ENCODE measurements at regions not wholly inside any gene's neighbourhood (a gene's known extent, or its start where the extent isn't known, plus 50 kb on each side); places are given as distances from the start of the nearest gene placed in this dataset.
A peak's percentile ranks its signal among the peaks of the same experiment; 100 is the strongest.

DNA sequence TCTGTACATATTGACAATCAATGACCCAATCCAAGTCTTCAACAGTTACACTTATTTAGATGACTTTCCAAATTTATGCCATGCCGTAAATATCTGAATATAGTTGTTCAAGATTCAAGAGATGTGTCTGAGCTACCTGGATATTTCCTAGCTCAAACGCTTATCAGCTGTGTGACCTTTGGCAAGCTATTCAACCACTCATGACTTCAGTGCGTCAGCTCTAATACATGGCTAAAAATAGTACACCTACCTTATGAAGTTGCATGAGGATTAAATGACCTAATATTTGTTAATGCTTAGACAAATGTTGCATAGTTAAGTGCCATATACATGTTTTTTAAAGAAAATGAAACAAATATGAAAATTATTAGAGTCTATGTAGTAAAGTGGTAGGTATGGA is 704.1 kb downstream of the OLFM4 start:
- no peaks in the 10 kb centered on the region for H3K36me3 ChIP-seq (ENCODE audit: control insufficient read depth in 2 of 2, insufficient read depth in 2 of 2, low read length in 1 of 2)
- H3K4me1 ChIP-seq (ENCODE audit: control insufficient read depth in 2 of 2, insufficient read depth in 2 of 2, low read length in 2 of 2) = no peaks in the 10 kb centered on the region
- H3K27ac ChIP-seq (ENCODE audit: low read depth in 1 of 2, low read length in 1 of 2) = no peak overlapping the region
- H3K27me3 ChIP-seq (ENCODE audit: control insufficient read depth in 2 of 2, insufficient read depth in 1 of 2, low read length in 1 of 2) = no peaks in the 10 kb centered on the region
- WGBS = 93% methylated on average over 3 of the region's 3 CpGs
- H3K4me3 ChIP-seq (ENCODE audit: low read length in 2 of 2) = no peak overlapping the region
- no peak for DNase-seq (ENCODE audit: low read depth in 6 of 9, low spot score in 9 of 9)
- no peaks in the 10 kb centered on the region for H3K9me3 ChIP-seq (ENCODE audit: control insufficient read depth in 2 of 2, insufficient read depth in 1 of 2, low read length in 1 of 2)

DNA sequence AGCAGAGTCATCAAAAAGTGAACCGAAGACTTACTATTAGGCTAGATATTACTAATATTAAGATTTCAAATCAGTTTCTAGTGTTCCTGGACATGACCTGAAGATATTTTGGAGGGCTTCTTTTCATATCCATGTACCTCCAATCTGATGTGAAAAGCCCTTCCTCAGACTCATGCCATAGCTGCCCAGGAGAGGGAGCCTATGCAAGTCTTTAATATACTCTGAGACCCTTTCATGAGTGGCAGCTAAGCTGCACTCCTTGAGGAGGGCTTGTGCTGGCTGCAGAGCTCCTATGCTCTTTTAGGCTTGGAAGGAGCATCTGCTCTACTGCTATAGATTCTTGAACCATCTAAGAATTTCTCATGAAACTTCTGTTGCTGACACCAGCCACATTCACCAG is 715.3 kb downstream of the OLFM4 start:
- no peak overlapping the region for H3K27ac ChIP-seq (ENCODE audit: low read depth in 1 of 2, low read length in 1 of 2)
- H3K9me3 ChIP-seq (ENCODE audit: control insufficient read depth in 2 of 2, insufficient read depth in 1 of 2, low read length in 1 of 2) = no peaks in the 10 kb centered on the region
- H3K4me3 ChIP-seq (ENCODE audit: low read length in 2 of 2) = no peak overlapping the region
- H3K27me3 ChIP-seq (ENCODE audit: control insufficient read depth in 2 of 2, insufficient read depth in 1 of 2, low read length in 1 of 2) = no peaks in the 10 kb centered on the region
- no peaks in the 10 kb centered on the region for H3K4me1 ChIP-seq (ENCODE audit: control insufficient read depth in 2 of 2, insufficient read depth in 2 of 2, low read length in 2 of 2)
- no peak for DNase-seq (ENCODE audit: low read depth in 6 of 9, low spot score in 9 of 9)
- no peaks in the 10 kb centered on the region for H3K36me3 ChIP-seq (ENCODE audit: control insufficient read depth in 2 of 2, insufficient read depth in 2 of 2, low read length in 1 of 2)
- 94% methylated on average over 1 of the region's 1 CpG for WGBS

DNA sequence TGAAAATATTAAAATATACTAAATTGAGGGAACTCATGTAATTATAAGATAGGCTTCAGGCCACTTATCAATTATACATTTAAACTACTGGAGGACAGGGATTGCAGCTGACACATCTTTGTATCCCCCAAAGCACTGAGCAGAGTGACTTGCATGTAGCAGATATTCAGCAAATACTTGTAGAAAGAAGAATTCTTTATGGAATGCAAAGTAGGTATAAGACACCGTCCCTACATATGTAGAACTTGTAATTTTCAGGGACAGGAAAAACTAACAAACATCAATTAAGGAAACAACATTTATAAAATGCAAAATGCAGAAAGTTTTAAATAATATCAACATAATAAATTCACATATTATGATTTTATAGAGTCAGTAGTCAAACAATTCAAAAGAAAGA is 719.2 kb downstream of the OLFM4 start:
- 93% methylated on average over 1 of the region's 1 CpG for WGBS
- Histone ChIP-seq H3K9me3 (ENCODE audit: control insufficient read depth in 2 of 2, insufficient read depth in 1 of 2, low read length in 1 of 2) (no peaks in the 10 kb centered on the region), H3K4me3 (ENCODE audit: low read length in 2 of 2) (no peak overlapping the region), H3K36me3 (ENCODE audit: control insufficient read depth in 2 of 2, insufficient read depth in 2 of 2, low read length in 1 of 2) (no peaks in the 10 kb centered on the region), H3K27me3 (ENCODE audit: control insufficient read depth in 2 of 2, insufficient read depth in 1 of 2, low read length in 1 of 2) (no peaks in the 10 kb centered on the region), H3K4me1 (ENCODE audit: control insufficient read depth in 2 of 2, insufficient read depth in 2 of 2, low read length in 2 of 2) (no peaks in the 10 kb centered on the region), H3K27ac (ENCODE audit: low read depth in 1 of 2, low read length in 1 of 2) (no peak overlapping the region)
- DNase-seq (ENCODE audit: low read depth in 6 of 9, low spot score in 9 of 9) = no peak

DNA sequence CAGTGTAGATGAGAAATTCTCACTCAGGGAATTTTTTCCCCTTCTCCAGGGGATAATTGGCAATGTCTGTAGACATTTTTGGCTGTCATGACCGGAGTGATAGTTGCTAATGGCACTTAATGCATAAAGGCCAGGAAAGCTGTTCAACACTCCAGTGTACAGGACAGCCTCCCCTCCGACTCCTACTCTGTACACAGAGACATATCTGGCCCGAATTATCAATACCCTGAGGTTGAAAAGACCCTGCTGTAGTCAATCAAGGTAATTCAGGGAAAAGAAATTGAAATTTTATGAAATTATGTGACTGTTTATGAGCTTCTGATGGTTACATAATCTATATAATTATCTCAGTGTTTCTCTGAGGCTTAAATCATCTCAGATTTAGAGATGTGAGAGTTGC is 720.7 kb downstream of the OLFM4 start:
- H3K9me3 ChIP-seq (ENCODE audit: control insufficient read depth in 2 of 2, insufficient read depth in 1 of 2, low read length in 1 of 2) = no peaks in the 10 kb centered on the region
- 66% methylated on average over 3 of the region's 3 CpGs for WGBS
- H3K36me3 ChIP-seq (ENCODE audit: control insufficient read depth in 2 of 2, insufficient read depth in 2 of 2, low read length in 1 of 2) = no peaks in the 10 kb centered on the region
- H3K27me3 ChIP-seq (ENCODE audit: control insufficient read depth in 2 of 2, insufficient read depth in 1 of 2, low read length in 1 of 2) = no peaks in the 10 kb centered on the region
- H3K27ac ChIP-seq (ENCODE audit: low read depth in 1 of 2, low read length in 1 of 2) = no peak overlapping the region
- H3K4me3 ChIP-seq (ENCODE audit: low read length in 2 of 2) = no peak overlapping the region
- DNase-seq (ENCODE audit: low read depth in 6 of 9, low spot score in 9 of 9) = no peak
- no peaks in the 10 kb centered on the region for H3K4me1 ChIP-seq (ENCODE audit: control insufficient read depth in 2 of 2, insufficient read depth in 2 of 2, low read length in 2 of 2)

DNA sequence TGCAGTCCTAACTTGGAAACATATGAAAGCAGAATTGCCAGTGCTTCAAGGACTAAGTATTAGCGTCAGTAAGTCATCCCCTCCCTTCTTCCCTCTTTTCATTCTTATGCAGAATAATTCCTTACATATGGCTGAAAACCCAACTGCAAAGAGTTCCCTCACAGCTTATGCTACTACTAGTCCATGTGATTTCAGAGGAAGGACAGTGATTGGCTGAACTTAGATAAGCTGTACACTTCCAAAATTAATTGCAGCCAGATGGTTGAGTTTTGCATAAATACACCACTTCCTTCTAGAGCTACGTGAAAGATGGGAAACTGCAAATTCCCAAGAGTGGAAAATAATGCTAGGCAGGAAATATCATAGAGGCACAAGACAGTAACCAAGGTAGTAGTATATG is 730.4 kb downstream of the OLFM4 start:
- no peak for DNase-seq (ENCODE audit: low read depth in 6 of 9, low spot score in 9 of 9)

DNA sequence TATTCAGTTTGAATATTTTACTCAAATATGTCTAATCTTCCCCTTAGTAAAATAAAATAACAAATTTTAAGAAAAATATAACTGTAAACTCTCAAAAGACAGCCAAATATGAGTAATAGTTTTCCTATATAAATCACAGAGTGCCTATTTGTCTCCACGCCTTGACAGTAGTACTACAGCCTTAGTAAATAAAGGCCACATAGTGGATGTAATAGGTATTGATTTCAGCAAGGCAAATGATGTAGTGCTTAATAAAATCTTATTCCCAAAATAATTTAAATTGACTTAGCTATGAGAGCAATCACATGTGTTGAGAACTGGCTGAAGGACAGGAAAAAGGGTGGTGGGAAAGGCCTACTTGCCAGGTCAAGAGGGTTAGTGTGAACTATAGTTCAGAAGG is 747.2 kb downstream of the OLFM4 start:
- 90% methylated on average over 1 of the region's 1 CpG for WGBS
- H3K36me3 ChIP-seq (ENCODE audit: control insufficient read depth in 2 of 2, insufficient read depth in 2 of 2, low read length in 1 of 2) = no peaks in the 10 kb centered on the region
- DNase-seq (ENCODE audit: low read depth in 6 of 9, low spot score in 9 of 9) = no peak
- no peaks in the 10 kb centered on the region for H3K4me1 ChIP-seq (ENCODE audit: control insufficient read depth in 2 of 2, insufficient read depth in 2 of 2, low read length in 2 of 2)
- H3K27me3 ChIP-seq (ENCODE audit: control insufficient read depth in 2 of 2, insufficient read depth in 1 of 2, low read length in 1 of 2) = no peaks in the 10 kb centered on the region
- H3K27ac ChIP-seq (ENCODE audit: low read depth in 1 of 2, low read length in 1 of 2) = no peak overlapping the region
- no peak overlapping the region for H3K4me3 ChIP-seq (ENCODE audit: low read length in 2 of 2)
- no peaks in the 10 kb centered on the region for H3K9me3 ChIP-seq (ENCODE audit: control insufficient read depth in 2 of 2, insufficient read depth in 1 of 2, low read length in 1 of 2)

More for the DNA sequence above, 730.4 kb downstream of the OLFM4 start:
- Histone ChIP-seq H3K9me3 (ENCODE audit: control insufficient read depth in 2 of 2, insufficient read depth in 1 of 2, low read length in 1 of 2) (peaks cover 0 to 12% of the 10 kb centered on the region in 2 donors), H3K36me3 (ENCODE audit: control insufficient read depth in 2 of 2, insufficient read depth in 2 of 2, low read length in 1 of 2) (no peaks in the 10 kb centered on the region), H3K27ac (ENCODE audit: low read depth in 1 of 2, low read length in 1 of 2) (no peak overlapping the region), H3K27me3 (ENCODE audit: control insufficient read depth in 2 of 2, insufficient read depth in 1 of 2, low read length in 1 of 2) (no peaks in the 10 kb centered on the region), H3K4me1 (ENCODE audit: control insufficient read depth in 2 of 2, insufficient read depth in 2 of 2, low read length in 2 of 2) (no peaks in the 10 kb centered on the region), H3K4me3 (ENCODE audit: low read length in 2 of 2) (no peak overlapping the region)
- WGBS = 40% methylated on average over 2 of the region's 2 CpGs

DNA sequence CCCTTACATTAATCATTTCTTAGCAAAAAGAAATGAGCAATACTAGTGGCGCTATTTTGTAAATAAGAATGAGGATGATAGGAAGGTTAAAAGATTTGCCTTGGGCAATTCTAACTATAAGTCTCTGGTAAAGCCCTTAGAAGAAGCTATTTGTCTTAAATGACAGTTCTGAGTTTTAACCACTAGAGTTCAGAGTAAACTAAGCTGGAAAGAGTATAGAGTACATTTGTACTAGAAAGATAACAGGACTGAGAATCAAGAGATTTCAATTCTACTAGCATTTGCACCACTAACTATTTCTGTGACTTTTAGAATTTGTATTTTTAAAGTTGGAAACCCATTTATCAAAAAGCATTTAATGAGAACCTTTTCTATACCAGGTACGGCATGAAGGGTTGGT is 750.3 kb downstream of the OLFM4 start:
- H3K27me3 ChIP-seq (ENCODE audit: control insufficient read depth in 2 of 2, insufficient read depth in 1 of 2, low read length in 1 of 2) = no peaks in the 10 kb centered on the region
- 87% methylated on average over 2 of the region's 2 CpGs for WGBS
- H3K4me1 ChIP-seq (ENCODE audit: control insufficient read depth in 2 of 2, insufficient read depth in 2 of 2, low read length in 2 of 2) = no peaks in the 10 kb centered on the region
- H3K36me3 ChIP-seq (ENCODE audit: control insufficient read depth in 2 of 2, insufficient read depth in 2 of 2, low read length in 1 of 2) = no peaks in the 10 kb centered on the region
- no peak for DNase-seq (ENCODE audit: low read depth in 6 of 9, low spot score in 9 of 9)
- H3K27ac ChIP-seq (ENCODE audit: low read depth in 1 of 2, low read length in 1 of 2) = no peak overlapping the region
- no peaks in the 10 kb centered on the region for H3K9me3 ChIP-seq (ENCODE audit: control insufficient read depth in 2 of 2, insufficient read depth in 1 of 2, low read length in 1 of 2)
- H3K4me3 ChIP-seq (ENCODE audit: low read length in 2 of 2) = no peak overlapping the region

DNA sequence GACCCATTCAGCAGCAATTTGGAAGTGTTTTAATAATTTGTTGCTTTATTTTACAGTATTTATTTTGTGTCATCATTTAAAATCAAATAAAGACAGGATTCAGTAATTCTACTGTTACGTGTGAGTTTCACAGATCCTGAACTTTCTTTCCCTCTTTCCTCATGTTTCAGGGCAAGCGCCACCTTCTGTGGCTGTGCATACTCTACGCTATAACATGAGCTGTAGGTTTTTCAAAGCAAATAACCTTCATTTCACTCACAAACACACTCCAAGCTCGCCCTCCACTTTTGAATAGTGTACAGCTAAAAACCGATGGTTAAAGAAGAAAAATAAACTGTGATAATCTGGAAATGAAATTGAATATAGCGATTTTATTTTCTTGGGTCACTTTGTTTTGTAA is 753.3 kb downstream of the OLFM4 start:
- DNase-seq (ENCODE audit: low read depth in 6 of 9, low spot score in 9 of 9) = no peak
- no peaks in the 10 kb centered on the region for H3K9me3 ChIP-seq (ENCODE audit: control insufficient read depth in 2 of 2, insufficient read depth in 1 of 2, low read length in 1 of 2)
- no peak overlapping the region for H3K27ac ChIP-seq (ENCODE audit: low read depth in 1 of 2, low read length in 1 of 2)
- H3K36me3 ChIP-seq (ENCODE audit: control insufficient read depth in 2 of 2, insufficient read depth in 2 of 2, low read length in 1 of 2) = no peaks in the 10 kb centered on the region
- no peaks in the 10 kb centered on the region for H3K27me3 ChIP-seq (ENCODE audit: control insufficient read depth in 2 of 2, insufficient read depth in 1 of 2, low read length in 1 of 2)
- H3K4me3 ChIP-seq (ENCODE audit: low read length in 2 of 2) = no peak overlapping the region
- no peaks in the 10 kb centered on the region for H3K4me1 ChIP-seq (ENCODE audit: control insufficient read depth in 2 of 2, insufficient read depth in 2 of 2, low read length in 2 of 2)
- 28% methylated on average over 6 of the region's 6 CpGs for WGBS

DNA sequence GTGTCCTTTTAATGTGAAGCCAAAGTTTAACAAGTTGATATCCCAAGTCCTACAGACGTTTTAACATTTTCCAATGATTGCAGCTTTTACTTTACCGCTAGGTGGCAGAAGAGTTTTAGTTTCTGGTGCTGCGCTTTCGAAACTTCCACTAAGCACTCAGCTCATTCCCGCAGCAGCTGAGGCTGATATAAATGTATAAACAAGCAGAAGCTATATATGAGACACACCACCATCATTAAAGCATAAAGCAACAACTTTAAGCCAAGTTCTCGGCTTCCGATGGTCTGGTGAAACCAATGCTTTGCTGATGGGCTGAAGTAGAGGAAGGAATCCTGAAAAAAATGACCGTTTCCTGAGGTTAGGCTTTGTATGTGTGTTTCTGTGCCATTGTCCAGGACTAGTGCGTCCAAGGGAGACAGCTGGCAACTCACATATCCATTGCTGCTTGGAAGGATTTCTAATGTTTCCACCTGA is 753.9 kb downstream of the OLFM4 start:
- H3K4me1 ChIP-seq (ENCODE audit: control insufficient read depth in 2 of 2, insufficient read depth in 2 of 2, low read length in 2 of 2) = no peaks in the 10 kb centered on the region
- H3K27me3 ChIP-seq (ENCODE audit: control insufficient read depth in 2 of 2, insufficient read depth in 1 of 2, low read length in 1 of 2) = no peaks in the 10 kb centered on the region
- no peaks in the 10 kb centered on the region for H3K36me3 ChIP-seq (ENCODE audit: control insufficient read depth in 2 of 2, insufficient read depth in 2 of 2, low read length in 1 of 2)
- DNase-seq (ENCODE audit: low read depth in 6 of 9, low spot score in 9 of 9) = peak in 5 of 9 donors; percentile 3 to 42 (median 9)
- 3% methylated on average over 9 of the region's 9 CpGs for WGBS
- H3K4me3 ChIP-seq (ENCODE audit: low read length in 2 of 2) = no peak overlapping the region
- no peaks in the 10 kb centered on the region for H3K9me3 ChIP-seq (ENCODE audit: control insufficient read depth in 2 of 2, insufficient read depth in 1 of 2, low read length in 1 of 2)
- no peak overlapping the region for H3K27ac ChIP-seq (ENCODE audit: low read depth in 1 of 2, low read length in 1 of 2)

DNA sequence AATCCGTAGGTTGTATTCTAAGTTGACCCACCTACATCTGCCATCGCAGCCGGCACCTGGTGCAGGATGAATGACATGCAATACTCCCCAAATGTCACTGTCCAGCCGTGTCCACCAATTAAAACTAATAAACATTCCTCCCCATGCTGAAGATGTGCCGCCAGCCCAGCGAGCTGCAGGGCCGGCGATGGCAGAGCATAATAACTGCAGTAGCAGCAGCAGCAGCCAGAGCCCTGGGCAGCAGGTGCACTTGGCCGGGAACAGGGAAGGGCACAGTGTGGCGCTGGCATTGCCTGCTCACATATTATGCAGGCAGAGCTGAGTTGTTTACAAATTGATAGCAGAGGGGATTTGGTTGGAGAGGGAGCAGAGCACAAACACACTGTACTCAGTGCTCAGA is 754.9 kb downstream of the OLFM4 start:
- H3K27ac ChIP-seq (ENCODE audit: low read depth in 1 of 2, low read length in 1 of 2) = no peak overlapping the region
- 90% methylated on average over 10 of the region's 10 CpGs for WGBS
- no peak overlapping the region for H3K4me3 ChIP-seq (ENCODE audit: low read length in 2 of 2)
- H3K36me3 ChIP-seq (ENCODE audit: control insufficient read depth in 2 of 2, insufficient read depth in 2 of 2, low read length in 1 of 2) = no peaks in the 10 kb centered on the region
- H3K9me3 ChIP-seq (ENCODE audit: control insufficient read depth in 2 of 2, insufficient read depth in 1 of 2, low read length in 1 of 2) = no peaks in the 10 kb centered on the region
- H3K27me3 ChIP-seq (ENCODE audit: control insufficient read depth in 2 of 2, insufficient read depth in 1 of 2, low read length in 1 of 2) = no peaks in the 10 kb centered on the region
- no peak for DNase-seq (ENCODE audit: low read depth in 6 of 9, low spot score in 9 of 9)
- H3K4me1 ChIP-seq (ENCODE audit: control insufficient read depth in 2 of 2, insufficient read depth in 2 of 2, low read length in 2 of 2) = no peaks in the 10 kb centered on the region
